ENCODE measurements at regions not wholly inside any gene's neighbourhood (a gene's known extent, or its start where the extent isn't known, plus 50 kb on each side); places are given as distances from the start of the nearest gene placed in this dataset.
"Not testable (repeated sequence)": the region's sequence is repeated elsewhere in the genome, so short reads cannot be mapped to it uniquely, and the experiment has no call there.

- DNase-seq (ENCODE audit: low spot score) = no peak
Measured at GRCh38 chr7:16086743-16087142, 334.6 kb downstream of the CRPPA start.

DNA sequence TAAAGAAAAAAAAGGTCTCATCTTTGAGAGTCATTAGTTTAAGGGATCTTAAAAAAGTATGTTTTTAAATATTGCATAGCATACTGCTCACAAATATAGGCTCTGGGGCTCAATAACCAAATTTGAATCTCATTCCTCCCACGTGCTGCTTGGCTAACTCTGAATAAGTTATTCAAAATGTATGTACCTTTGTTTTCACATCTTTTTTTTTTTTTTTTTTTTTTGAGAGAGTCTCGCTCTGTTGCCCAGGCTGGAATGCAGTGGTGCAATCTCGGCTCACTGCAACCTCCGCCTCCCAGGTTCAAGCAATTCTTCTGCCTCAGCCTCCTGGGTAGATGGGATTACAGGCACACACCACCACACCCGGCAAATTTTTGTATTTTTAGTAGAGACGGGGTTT, 335.6 kb downstream of the CRPPA start:
- not testable (repeated sequence) for DNase-seq (ENCODE audit: low spot score)

DNA sequence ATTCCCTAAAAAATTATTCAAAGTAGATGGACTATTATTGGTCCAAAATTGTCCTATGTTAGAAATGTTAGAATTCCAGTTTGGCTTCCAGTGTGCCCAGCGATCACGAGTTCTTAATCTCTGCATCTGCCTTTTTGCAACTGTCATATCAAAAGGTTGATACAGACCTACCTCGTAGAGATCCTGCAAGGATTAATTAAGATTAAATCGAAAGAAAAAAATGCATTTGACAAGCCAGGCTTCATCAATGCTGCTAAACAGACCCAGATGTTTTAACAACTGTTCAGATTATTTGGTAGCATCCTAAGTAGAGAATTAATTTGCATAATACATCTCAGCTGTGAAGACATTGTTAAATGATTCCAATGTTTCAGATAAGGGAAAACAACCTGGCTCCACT, 336.5 kb downstream of the CRPPA start:
- DNase-seq (ENCODE audit: low spot score) = no peak

DNA sequence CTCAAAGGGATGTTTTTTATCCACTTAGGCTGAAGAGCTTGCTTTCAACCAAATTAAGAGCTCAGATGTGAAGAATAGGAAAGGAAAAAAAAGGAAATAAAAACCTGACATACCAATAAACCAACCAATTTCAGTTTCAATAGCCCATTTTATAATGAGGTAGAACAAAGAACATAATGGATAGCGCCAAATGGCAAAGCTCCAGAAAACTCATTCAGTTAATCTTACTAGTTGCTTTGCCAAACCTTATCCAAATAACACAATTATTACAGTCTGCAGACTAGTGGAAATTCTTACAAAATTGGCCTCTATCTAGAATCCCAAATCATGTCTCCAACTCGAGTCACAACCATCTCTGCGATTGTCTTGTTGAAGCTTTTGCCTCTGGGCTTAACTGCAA, 337.0 kb downstream of the CRPPA start:
- DNase-seq (ENCODE audit: low spot score) = no peak

DNA sequence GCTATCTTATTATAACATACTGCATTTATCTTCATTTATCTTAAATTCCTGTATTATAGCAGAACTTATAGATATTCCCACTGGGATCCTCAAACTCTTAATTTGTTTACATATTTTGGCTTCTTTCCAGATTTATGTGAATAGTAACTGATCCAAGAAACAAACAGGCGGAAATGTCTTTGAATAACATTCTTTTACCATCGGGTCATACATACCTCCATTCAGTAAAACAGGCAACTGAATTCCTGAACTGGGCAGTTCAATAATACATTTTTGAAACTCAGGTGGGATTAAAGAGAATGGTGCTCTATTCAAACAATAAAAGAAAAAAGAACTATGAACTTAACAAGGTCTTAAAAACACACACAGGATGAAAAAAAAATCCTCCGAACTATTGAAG, 337.4 kb downstream of the CRPPA start:
- DNase-seq (ENCODE audit: low spot score) = peak; percentile 20

DNA sequence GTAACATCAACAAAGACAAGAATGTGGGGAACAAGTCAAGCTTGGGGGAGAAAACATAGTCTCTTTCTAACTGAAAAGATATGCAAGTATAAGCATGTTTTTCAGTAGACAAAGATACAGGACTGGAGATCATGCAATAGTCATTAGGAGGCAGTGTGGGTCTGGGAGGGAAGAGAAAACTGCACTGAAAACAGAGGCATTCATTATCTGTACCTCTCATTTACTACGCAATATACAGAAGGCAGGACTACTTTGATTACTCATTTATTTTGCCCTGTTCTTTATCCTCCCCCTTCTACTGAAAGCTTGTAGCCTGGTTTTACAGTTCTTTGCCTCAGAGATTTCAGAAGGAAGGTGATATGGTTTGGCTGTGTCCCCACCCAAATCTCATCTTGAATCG, 341.2 kb downstream of the CRPPA start:
- no peak for DNase-seq (ENCODE audit: low spot score)

DNA sequence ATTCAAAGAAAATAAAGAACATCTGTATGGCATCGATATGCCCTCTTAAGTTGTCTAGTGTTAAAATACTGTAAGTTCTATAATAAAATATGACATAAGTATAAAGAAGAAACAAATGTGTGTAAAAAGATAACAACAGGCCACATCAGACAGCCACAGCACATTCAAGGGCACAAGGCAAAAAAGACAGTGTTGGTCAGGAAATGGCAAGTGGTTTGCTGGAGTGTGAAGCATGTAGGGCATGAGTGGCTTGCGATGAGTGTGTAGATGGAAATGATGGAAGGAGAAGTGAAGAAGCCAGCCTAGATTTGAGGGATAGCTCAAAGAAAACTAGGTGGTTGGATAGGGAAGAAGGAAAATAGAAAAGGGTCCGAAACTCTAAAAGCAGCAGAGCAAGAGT, 341.6 kb downstream of the CRPPA start:
- DNase-seq (ENCODE audit: low spot score) = no peak

GRCh38 chr7:16078076-16078952, 343.0 kb downstream of the CRPPA start:
- peak; percentile 81 for DNase-seq (ENCODE audit: low spot score)

DNA sequence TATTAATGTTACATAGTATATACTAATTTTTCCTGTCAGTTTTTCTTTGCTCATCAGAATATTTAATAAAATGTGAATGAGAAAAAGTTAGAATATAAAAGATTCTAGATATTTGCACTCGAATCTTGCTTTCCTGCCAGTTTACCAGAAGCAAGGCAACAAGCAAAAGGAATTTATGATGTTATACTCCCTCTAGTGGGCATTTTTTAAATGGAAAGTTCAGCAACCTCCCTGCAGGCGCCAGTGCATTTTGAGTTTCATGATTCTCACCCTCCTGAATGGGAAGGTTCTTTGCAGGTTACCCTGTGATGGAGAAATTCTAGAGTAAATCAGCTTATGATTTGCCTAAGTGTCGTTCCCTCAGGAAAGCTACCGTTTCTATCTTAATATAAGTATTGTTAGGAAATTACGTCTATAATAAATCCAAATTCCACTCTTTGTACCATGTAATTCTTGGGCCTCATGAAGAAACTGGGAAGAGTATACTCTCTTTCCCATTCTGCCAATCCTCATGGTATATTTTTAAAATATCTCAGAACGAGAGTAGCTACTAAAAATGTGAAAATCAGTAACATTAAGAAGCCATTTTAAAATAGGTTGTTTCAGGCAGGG, 350.0 kb downstream of the CRPPA start:
- DNase-seq (ENCODE audit: low spot score) = peak; percentile 72

GRCh38 chr7:16070806-16071205, 350.5 kb downstream of the CRPPA start:
- DNase-seq (ENCODE audit: low spot score) = no peak

- DNase-seq (ENCODE audit: low spot score) = no peak
Measured at GRCh38 chr7:16069998-16070397, 351.3 kb downstream of the CRPPA start.

DNA sequence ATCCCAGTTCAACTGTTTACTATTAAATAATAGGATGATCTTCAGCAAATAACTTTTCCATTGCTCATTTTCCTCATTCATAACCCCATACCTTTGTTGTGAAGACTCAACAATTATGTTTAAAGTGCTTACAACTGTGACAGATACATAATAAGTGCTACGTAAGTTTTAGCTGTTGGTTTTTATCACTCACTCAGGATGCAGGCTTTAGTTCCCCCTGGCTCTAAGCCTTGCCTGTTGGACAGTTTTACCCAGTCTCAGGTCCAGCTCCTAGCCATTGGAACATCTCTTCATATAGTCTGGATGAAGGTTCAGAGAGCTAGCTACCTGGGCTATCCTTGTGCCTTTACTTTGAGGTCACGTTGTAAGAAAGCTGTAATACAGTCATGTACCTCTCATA, 353.2 kb downstream of the CRPPA start:
- DNase-seq (ENCODE audit: low spot score) = no peak

DNA sequence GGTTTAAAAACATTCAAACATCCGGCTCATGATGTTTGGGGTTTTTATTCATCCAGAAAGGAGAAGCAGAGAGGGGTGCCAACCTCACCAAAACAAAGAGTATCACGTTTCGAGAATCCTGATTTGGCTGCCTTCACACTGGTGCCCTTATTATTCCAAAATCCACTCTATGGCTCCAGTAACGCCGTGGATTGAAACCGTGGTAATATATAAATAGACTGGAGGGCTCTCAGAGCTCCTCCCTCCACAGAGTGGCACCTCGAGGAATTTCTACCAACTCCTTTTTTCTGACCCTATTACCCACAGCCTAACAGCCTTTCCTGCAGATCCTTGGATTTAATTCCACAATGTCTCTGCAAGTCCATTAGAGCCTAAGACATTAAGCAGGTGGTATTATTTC, 353.6 kb downstream of the CRPPA start:
- DNase-seq (ENCODE audit: low spot score) = no peak

DNA sequence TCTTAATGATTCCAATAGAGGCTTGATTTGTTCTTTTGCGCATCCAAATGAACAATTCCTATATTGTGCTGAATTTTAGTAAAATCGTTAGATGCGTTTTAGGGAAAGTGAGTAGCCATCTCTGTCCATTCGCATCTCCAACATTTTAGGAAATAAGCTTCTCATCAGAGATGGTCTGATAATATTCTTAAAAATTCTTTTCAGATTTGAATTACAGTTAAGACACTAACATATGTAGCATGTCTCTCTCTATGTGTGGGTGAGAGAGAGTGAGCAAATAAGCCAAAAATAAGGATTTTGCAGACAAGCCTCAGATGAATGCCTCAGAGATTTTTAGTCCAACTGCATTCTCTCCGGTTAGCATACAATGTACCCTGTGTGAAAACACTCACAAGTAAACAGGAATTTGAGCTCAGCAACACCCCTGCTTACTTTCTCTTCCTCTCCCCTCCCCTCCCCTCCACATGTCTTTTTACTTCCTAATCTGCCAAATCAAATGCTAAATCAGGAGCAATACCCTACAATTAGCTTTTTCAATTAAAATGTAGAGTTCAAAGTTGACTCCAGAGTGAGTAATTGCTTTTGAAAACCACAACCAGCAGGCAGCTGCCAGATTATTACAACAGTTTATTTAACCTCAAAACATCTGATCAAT, 354.4 kb downstream of the CRPPA start:
- no peak for DNase-seq (ENCODE audit: low spot score)

DNA sequence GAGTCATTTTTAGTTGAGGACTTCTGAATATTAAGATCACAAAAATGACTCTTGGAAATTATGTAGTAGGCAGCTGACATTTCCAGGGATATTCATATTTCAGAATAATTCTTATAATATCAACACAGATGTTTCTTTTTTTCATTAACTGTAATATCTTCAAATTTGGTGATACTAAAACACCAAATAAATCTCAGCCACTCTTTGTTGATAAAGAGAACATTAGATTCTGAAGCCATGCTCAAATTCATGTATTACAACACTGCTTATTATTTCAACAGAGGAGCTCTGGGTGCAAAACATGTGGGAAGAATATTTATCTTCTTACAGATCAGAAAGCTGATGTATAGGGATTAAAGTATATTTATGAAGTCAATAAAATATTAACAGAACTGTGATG, 355.4 kb downstream of the CRPPA start:
- no peak for DNase-seq (ENCODE audit: low spot score)

DNA sequence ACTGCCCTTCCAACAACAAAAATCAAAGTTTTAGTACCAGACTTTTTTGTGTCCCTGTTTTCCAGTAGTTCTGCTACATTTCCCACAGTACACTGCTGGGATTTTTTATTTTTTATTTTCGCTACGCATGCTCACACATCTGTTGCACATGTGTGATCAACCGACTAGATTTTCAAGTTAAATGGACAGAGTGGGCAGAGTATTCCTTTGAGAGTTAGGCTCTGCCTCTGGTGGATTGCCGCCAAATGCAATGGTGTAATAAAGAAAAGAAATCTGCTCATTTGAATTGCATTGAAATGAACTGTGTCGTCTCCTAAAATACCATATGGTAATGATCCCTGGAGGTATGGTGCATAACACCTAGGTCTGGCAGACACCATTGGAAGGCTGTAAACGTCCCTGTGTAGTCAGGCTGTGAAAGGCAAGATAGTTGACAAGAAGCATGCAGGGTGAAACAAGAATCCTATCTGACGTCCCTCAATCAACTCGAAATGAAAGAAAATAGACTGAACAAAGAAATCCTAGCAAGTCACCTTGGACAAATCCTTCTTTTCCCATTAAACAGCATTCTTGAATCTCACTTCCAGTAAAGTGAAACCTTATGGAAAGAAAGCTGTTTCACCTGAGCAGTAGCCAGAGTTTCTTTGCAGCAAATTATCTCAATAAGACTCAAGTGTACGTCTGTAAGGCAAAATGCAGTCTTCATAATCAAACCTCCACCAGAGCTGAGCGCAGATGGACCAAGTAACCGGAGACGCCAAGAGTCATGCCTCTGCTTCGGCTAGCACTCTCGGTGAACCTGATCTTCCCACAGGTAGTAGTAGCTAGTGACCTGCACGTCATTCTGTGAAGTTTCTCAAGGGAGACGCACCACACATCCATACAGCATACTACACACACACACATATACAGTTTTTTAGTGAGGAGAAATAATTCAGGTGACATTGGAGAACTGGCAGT, 357.3 kb downstream of the CRPPA start:
- DNase-seq (ENCODE audit: low spot score) = no peak

- DNase-seq (ENCODE audit: low spot score) = no peak
Measured at GRCh38 chr7:16063221-16063620, 358.1 kb downstream of the CRPPA start.

- DNase-seq (ENCODE audit: low spot score) = no peak
Measured at GRCh38 chr7:16062269-16062668, 359.1 kb downstream of the CRPPA start.

DNA sequence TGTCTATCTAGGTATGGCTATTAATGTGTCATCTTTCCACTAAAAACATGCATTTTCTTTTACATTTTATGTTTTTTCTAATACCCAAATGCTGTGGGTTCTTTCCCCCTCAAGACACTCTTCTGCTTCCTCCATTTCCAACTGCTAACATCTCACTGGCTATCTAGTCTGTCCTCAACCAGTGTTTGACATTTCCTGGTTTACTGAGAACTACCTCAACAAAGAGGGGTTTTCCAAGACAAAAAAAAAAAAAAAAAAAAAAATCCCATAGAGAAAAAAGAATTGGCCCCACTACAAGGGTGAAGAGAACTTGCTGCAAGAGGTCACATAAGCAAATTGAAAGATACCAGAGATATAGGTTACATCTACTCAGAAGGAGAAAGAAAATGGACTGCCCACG, 359.7 kb downstream of the CRPPA start:
- DNase-seq (ENCODE audit: low spot score) = no peak

DNA sequence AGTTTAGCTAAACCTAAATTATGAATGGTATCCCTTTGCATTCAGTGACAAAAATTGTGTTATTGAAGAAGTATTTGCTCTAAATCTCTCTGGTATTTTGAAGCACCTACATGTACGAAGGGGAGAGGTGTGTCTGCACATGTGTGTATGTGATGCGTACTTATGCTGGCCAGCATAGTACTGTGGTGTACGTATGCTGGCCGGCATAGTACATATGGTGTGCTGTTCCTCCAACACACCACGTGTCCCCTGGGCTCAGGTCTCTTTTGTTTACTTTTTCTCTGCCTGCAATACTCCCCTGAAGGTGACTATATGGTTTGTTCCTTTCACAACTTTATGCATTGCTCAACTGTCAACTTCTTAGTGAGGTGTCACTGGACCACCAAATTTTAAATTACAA, 360.3 kb downstream of the CRPPA start:
- DNase-seq (ENCODE audit: low spot score) = no peak

GRCh38 chr7:16060502-16060901, 360.8 kb downstream of the CRPPA start:
- DNase-seq (ENCODE audit: low spot score) = no peak

All from SW480 (cell line).